H54 (cell line): ENCODE measurements at regions not wholly inside any gene's neighbourhood (a gene's known extent, or its start where the extent isn't known, plus 50 kb on each side); places are given as distances from the start of the nearest gene placed in this dataset.

Source experiments
- DNase-seq: peaks from one replicate; pipeline ENCODE4 v3.0.0; 2011; ENCODE audit warnings: low spot score, mixed read lengths; ENCODE audit not compliant: insufficient read length
- FAIRE-seq: peaks from 3 replicates; lab custom pipeline; 2011; peaks lifted over from hg19 to GRCh38; lab: Jason Lieb, UNC
- POLR2A ChIP-seq: IDR thresholded peaks from 2 replicates; pipeline ENCODE4 v1.6.1; 2011; ENCODE audit warnings: low read depth, mild to moderate bottlenecking, low read length

DNA sequence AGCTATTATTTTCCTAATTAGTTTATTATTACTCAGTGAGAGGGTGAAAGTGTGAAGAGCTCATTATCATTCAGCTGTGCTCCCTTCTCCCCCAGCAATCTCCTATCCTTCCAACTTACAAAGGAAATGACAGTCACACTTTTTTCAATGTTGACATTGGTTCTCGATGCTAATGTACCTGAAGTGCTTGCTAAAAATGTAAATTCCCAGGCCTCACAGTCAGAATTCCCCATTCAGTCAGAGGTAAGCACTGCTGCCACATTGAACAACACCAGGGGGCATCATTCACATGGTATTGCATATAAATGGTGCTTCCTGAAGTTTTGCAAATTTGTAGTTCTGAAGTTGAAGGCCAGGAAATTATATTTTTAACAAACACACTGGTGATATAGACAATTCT is 132.7 kb upstream of the FOXD3 start:
- DNase-seq (no peak), FAIRE-seq (no peak)
- no peak for TF ChIP-seq POLR2A

DNA sequence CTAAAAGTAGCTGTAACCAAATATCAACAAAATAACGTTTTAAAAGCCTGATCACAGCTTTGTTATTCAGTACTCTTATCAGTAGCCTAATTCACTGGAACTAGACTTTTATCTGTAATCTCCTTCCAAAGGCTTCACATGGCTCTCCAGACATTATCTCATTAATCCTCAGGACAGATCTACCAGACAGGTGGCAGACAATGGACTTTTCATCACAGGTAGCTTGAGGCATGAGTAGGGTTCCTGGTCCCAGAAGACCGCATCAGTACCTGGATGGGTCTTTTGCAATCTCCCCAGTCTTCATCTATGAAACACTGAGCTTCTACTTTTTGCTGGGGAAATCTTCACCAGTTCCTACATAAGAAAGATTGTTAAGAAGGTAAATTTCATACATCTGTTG is 132.2 kb upstream of the FOXD3 start:
- FAIRE-seq (no peak), DNase-seq (no peak)
- TF ChIP-seq POLR2A = no peak

DNA sequence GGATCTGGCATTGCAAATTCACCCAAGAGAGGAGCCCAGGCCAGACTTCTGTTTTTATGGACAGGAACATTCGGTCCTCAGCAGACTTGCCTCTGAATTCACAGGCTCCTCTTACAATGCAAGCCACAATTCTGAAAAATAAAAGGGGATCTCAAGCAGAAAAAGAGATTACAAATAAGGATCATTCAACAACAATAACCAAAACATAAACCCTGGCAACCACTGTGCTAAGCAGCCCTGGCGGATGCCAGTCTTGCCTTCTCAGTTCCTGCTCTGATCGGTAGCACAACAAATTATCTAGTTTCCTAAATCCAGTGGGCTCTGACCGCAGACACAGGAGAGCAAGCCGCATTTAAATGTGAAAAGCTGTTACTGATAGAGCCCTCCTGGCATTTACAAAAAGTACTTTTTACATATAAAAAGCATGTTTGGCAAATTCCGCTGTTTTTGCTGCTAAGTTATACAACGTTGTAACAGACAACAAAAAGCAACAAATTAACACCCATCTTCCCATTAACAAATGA is 123.4 kb upstream of the FOXD3 start:
- DNase-seq = no peak
- FAIRE-seq = no peak
- no peak for TF ChIP-seq POLR2A

DNA sequence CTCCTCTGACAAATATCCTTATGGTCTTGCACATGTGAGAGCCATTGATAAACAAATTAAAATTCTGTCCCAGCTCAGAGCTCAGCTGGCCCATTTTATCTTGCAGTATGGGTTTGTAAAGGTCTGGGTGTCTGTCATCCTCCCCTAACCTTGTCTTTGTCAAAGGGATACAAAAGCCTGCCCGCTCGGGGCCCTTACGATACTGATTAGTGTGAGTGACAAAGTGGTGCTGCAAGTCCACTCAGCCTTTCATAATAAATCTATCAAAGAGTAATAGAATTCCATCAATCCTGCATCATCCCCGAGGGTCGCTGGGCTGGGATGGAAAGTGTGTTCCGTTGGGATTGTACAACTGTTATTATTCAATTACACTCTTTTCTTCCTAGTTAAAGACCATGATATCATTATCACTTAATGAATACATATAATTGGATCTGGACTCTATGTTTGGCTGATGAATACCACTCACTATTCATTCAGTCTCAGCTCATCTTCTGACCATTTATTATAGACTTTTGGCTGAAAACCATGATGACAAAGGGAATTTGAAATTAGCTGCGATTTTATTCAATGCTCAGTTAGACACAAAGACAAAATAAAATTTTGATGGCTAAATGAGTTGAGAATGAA is 122.5 kb upstream of the FOXD3 start:
- DNase-seq (no peak), FAIRE-seq (no peak)
- no peak for TF ChIP-seq POLR2A

DNA sequence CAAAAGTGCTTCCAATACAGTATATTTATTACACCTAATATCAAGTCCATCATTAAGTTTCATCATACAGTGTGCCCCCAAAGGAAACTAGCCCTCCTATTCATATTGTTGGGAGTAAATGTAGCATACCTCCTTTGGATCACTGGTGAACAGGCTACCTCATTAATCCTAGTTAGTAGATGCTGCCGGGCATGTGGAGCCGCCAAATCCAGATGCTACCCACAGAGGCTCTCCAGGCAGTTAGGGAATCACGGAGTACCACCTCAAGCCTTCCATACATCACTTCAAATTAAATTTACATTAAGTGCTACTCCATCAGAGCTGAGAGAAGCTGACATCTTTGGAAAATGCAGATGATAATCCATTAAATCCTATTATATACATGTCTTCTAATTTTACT is 121.7 kb upstream of the FOXD3 start:
- no peak for FAIRE-seq
- no peak for TF ChIP-seq POLR2A

DNA sequence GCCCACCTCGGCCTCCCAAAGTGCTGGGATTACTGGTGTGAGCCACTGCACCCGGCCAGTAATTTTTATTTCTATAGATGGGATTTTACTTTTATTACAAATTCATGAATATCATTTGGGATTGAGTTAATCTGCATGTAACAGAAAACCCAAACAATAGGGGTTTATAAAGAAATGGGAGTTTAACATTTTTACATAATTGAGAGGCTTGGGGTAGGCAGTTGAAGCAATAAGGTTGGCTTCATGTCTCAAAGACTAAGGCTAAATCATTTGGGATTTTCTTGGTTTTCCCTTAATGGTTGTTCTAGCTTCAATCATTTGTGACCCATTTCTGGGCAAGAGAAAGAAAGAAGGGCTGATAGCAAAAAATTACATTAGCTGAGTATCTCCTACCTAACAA is 118.7 kb upstream of the FOXD3 start:
- no peak for TF ChIP-seq POLR2A
- FAIRE-seq (no peak), DNase-seq (no peak)

More for the DNA sequence above, 121.7 kb upstream of the FOXD3 start:
- DNase-seq = no peak

DNA sequence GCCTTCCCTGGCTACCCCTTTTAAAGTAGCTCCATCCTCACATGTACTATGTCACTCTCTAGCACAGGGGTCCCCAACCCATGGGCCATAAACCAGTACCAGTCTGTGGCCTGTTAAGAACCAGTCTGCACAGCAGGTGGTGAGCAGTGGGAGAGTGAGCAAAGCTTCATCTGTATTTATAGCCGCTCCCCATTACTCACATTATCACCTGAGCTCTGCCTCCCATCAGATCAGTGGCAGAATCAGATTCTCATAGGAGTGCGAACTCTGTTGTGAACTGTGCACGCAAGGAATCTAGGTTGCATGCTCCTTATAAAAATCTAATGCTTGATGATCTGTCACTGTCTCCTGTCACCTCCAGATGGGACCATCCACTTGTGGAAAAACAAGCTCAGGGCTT is 116.6 kb upstream of the FOXD3 start:
- FAIRE-seq (no peak), DNase-seq (no peak)
- TF ChIP-seq POLR2A = no peak

DNA sequence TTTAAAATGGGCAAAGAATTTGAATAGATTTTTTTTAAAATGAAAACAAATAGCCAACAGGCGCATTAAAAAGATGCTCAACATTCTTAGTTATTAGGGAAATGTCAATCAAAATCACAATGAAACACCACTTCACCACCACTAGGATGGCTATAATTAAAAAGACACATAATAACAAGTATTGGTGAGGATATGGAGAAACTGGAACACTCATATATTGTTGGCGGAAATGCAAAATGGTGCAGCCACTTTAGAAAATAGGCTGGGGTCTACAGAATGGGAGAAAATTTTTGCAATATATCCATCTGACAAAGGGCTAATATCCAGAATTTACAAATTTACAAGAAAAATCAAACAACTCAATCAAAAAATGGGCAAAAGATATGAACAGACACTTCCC is 107.8 kb upstream of the FOXD3 start:
- FAIRE-seq = no peak
- no peak for TF ChIP-seq POLR2A
- DNase-seq = no peak

DNA sequence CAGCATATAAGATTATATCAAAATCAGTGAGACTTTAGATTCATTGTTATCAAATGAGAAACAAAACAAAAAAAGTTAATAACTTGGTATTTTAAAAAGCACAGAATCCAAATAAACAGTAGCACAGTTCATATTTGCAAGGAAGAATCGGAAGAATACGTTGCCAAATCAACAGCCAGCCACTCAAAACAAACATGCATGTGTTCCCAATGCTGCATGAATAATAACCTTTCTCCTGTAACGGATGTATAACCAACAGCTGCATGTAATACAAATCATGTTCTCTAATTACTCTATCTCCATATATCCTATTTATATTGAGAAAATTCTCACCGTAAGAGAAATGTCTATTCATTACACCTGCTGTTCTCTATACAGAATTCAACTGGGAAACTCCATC is 98.9 kb upstream of the FOXD3 start:
- FAIRE-seq (no peak), DNase-seq (no peak)
- TF ChIP-seq POLR2A = no peak

DNA sequence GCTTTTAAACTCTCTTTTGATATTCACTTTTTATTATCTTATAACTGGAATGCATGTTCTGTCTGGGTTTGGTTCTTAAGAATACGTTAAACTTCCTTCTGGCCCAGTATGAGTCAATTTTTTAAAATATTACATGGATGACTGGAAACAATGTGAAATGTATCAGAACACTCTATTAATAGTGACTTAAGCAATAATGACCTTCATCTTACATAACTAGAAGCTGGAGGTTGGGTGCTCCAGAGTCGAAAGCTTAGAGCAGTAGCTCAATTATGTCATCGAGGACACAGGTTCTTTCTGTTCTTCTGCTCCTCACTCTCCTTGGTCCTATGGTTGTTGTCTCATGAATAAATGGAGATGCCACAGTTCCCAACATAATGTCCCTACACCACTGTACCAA is 91.6 kb upstream of the FOXD3 start:
- FAIRE-seq (no peak), DNase-seq (no peak)
- TF ChIP-seq POLR2A = no peak

DNA sequence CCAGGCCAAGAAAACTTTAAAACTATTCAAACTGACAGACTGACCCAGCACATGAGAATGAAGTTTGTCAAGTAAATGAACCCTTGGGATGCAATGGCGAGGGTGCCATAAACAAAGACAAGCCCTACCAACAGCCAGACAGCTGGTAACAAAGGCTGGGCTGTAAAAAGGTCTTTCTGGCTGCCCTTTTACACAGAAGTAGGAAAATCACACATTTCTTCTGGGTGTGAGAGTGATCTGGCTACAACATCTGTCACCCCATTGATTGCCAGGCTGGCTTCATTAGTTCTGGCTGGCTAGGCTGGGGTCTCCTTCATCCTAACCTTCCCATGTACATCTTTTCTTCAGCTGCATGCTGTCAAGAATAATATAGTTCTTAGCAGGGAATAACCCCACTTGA is 83.6 kb upstream of the FOXD3 start:
- no peak for TF ChIP-seq POLR2A
- DNase-seq (no peak), FAIRE-seq (no peak)

DNA sequence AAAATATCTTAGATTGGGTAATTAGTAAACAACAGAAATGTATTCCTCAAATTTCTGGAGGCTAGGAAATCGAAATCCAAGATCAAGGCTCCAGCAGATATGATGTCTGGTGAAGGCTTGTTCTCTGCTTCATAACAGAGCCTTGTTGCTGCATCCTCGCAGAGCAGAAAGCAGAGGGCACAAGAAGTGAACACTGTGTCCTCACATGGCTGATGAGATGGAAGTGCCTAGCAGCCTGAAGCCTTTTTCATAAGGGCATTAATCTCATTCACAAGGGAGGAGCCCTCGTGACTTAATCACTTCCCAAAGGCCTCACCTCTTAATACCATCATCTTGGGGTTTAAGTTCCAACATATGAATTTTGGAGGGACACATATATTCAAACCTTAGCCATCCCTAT is 77.2 kb upstream of the FOXD3 start:
- FAIRE-seq = no peak
- TF ChIP-seq POLR2A = no peak

DNA sequence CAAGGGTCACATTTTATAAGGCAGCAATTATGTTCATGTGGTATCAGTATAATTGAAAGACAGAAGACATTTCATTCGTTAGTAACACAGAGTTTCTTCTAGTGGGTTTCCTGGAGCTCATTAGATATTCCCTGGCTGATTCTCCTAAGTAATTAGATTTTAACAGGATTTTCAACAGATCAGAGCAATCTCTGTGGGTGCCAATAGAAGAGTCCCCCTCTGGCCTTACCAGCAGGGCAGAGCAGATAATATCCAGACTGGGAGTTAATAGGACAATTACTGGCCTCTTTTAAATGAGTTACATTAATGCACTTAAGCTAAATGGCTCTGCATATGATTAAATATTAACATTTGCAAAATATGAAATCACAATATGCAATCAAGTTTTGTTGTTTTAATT is 74.2 kb upstream of the FOXD3 start:
- FAIRE-seq (no peak), DNase-seq (no peak)
- no peak for TF ChIP-seq POLR2A

More for the DNA sequence above, 77.2 kb upstream of the FOXD3 start:
- no peak for DNase-seq

DNA sequence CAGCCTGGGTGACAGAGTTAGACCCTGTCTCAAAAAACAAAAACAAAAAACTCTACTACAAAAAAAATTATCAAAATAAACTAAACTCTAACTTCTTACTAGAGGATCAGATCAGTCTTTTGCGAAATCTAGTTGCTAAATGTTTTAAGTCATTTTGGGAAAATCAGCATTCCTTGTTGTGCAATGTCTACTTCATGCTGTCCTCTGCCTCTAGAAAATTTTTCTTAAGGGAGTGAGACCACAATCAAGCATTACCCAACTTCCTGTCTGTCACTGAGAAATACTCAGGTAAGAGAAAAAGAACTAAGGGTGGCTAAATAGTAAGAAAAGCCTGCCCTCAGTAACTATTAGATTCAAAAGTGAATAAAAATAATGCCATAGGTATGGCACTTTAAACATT is 67.2 kb upstream of the FOXD3 start:
- TF ChIP-seq POLR2A = no peak
- no peak for DNase-seq
- FAIRE-seq = no peak

DNA sequence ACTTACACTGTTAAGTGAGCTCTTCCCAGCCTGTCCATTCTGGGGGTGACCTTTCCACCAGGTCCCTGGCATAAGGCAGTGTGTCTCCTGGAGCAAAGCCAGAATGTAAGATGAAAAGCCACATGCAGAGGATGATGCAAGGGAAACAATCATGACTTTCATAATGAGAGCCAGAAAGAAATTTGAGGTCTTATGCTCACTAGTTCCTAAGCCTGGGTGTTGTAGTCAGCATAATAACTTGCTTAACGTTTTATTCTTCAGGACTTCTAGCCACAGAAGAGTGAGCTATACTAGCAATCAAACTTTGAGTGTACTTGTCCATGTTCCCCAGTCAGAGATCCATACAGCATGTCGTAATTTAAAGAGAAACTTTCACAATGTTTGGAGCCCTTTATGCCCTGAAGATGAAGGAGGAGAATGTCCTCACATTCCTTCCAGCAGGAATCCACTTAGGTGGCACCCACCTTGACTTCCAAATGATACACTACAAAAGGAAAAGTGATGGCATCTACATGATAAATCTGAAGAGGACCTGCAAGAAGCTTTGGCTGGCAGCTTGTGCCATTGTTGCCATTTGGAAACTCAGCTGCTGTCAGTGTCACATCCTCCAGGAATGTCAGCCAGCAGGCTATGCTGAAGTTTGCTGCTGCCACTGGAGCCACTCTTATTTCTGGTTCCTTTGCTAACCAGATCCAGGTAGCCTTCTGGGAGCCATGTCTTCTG is 60.5 kb upstream of the FOXD3 start:
- TF ChIP-seq POLR2A = no peak
- FAIRE-seq (no peak), DNase-seq (no peak)
